Suprapubic skin (tissue), 4 donors: ENCODE measurements at regions not wholly inside any gene's neighbourhood (a gene's known extent, or its start where the extent isn't known, plus 50 kb on each side); places are given as distances from the start of the nearest gene placed in this dataset.

Source experiments
- CTCF ChIP-seq, 2 donors: fragments of 200-600 bp in 1 of 2; fragments of 450-650 bp in 1 of 2; sonication (generic) in 1 of 2; IDR thresholded peaks; one replicate each; pipeline ENCODE4 v1.5.1; 2016 to 2019; ENCODE audit warnings: antibody characterized with exemption in 2 of 2, mild to moderate bottlenecking in 1 of 2, moderate library complexity in 1 of 2
- EP300 ChIP-seq: sonication (generic); formaldehyde crosslinking; IDR thresholded peaks from one replicate; pipeline ENCODE4 v1.6.1; 2017; ENCODE audit warnings: antibody characterized with exemption
- POLR2A ChIP-seq, 2 donors: fragments of 450-650 bp; IDR thresholded peaks; one replicate each; pipeline ENCODE4 v1.6.1; 2017; ENCODE audit warnings: antibody characterized with exemption in 2 of 2, mild to moderate bottlenecking in 2 of 2, moderate library complexity in 2 of 2
- POLR2AphosphoS5 ChIP-seq, 3 donors: sonication (generic); formaldehyde crosslinking; IDR thresholded peaks; one replicate each; pipeline ENCODE4 v1.6.1; 2017; ENCODE audit warnings: antibody characterized with exemption in 3 of 3

GRCh38 chr6:14267885-14268660, 150.5 kb downstream of the CD83 start:
- no peak for TF ChIP-seq CTCF (IDR thresholded peaks at IDR 0.05)
- TF ChIP-seq POLR2A (IDR thresholded peaks at IDR 0.05), result no peak
- no peak for TF ChIP-seq POLR2AphosphoS5 (IDR thresholded peaks at IDR 0.05)
- no peak for TF ChIP-seq EP300
